SU-DHL-6 (cell line): ENCODE measurements at regions not wholly inside any gene's neighbourhood (a gene's known extent, or its start where the extent isn't known, plus 50 kb on each side); places are given as distances from the start of the nearest gene placed in this dataset.

Experiments used
- CTCF ChIP-seq: fragments of 200-600 bp; sonication (generic); IDR thresholded peaks from one replicate; pipeline ENCODE4 v1.5.1; 2017; ENCODE audit warnings: antibody characterized with exemption, mild to moderate bottlenecking, low read length, moderate library complexity; ENCODE audit not compliant: insufficient read depth, poor library complexity, severe bottlenecking
- EZH2phosphoT487 ChIP-seq: fragments of 200-600 bp; sonication (generic), shearing (Covaris generic); conservative IDR thresholded peaks from 2 replicates; pipeline ENCODE4 v1.6.1; 2018; ENCODE audit warnings: mild to moderate bottlenecking, antibody characterized with exemption, low read length, moderate library complexity, mixed read lengths

- TF ChIP-seq CTCF (no peak), EZH2phosphoT487 (no peak)
These were observed 381.3 kb upstream of the SLC24A2 start for GRCh38 chr9:20170122-20170521.
